SHP77 (cell line): ENCODE measurements at regions not wholly inside any gene's neighbourhood (a gene's known extent, or its start where the extent isn't known, plus 50 kb on each side); places are given as distances from the start of the nearest gene placed in this dataset.
"Not testable (repeated sequence)": the region's sequence is repeated elsewhere in the genome, so short reads cannot be mapped to it uniquely, and the experiment has no call there.

Source experiments
- DNase-seq, 2 experiments: peaks; one replicate each; lab custom pipeline; 2025; lab: John Stamatoyannopoulos, UW

DNA sequence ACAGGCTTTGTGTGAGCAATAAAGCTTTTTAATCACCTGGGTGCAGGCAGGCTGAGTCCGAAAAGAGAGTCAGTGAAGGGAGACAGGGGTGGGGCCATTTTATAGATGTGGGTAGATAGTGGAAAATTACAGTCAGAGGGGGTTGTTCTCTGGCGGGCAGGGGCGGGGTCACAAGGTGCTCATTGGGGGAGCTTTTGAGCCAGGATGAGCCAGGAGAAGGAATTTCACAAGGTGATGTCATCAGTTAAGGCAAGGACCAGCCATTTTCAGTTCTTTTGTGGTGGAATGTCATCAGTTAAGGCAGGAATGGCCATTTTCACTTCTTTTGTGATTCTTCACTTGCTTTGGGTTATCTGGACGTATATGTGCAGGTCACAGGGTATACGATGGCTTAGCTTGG is 571.3 kb upstream of the PCDH7 start:
- DNase-seq, result not testable (repeated sequence)

DNA sequence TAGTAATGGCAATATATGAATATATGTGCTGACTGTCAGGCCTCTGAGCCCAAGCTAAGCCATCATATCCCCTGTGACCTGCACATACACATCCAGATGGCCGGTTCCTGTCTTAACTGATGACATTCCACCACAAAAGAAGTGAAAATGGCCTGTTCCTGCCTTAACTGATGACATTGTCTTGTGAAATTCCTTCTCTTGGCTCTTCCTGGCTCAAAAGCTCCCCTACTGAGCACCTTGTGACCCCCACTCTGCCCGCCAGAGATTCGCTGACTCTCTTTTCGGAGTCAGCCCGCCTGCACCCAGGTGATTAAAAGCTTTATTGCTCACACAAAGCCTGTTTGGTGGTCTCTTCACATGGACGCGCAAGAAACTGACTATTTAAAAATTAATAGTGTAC is 570.6 kb upstream of the PCDH7 start:
- DNase-seq, result not testable (repeated sequence)

- DNase-seq, result no peak
Measured at GRCh38 chr4:30153427-30153826, 566.7 kb upstream of the PCDH7 start.

DNA sequence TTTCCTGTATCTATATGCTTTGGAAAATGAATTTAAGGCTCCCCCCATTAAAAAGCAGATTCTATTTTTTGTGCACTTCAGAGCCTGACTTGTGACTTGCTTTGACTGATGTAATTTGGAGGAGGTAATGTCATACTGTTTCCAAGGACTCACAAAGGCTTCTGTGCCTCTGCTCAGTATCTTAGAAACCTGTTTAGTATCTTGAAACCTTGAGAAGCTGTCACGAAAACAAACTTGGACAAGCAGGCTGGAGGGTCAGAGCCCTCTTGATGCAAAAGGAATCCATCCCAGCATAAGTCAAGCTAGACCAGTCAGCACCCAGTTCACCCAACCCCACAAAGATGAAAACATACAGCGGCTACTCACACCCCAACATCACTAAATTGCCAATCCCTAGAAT is 560.0 kb upstream of the PCDH7 start:
- DNase-seq, result no peak

DNA sequence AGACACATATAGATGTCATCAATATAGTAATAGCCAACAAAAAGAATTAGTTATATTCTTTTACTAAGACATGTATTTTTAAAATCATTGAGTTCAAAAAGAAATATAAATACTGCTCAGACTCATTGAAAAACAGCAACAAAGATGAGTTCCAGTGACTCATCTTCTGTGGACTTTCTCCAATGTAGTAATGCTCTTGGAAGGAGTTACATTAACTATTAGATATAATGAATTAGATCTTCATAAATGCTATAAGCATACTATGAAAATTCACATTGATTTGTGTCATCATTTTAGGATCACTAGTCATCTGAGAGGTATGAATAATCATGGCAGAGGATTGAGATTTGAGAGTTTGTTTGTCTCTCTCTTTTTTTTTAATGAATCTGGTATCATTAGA is 547.8 kb upstream of the PCDH7 start:
- DNase-seq, result no peak

- DNase-seq, result no peak
Measured at GRCh38 chr4:30181512-30181911, 538.7 kb upstream of the PCDH7 start.

- no peak for DNase-seq
Measured at GRCh38 chr4:30181918-30182317, 538.3 kb upstream of the PCDH7 start.

- DNase-seq, result no peak
Measured at GRCh38 chr4:30182786-30183185, 537.4 kb upstream of the PCDH7 start.

- no peak for DNase-seq
Measured at GRCh38 chr4:30191902-30192301, 528.3 kb upstream of the PCDH7 start.

GRCh38 chr4:30207389-30207788 is 512.8 kb upstream of the PCDH7 start:
- no peak for DNase-seq

- DNase-seq, result no peak
Measured at GRCh38 chr4:30208731-30209435, 511.3 kb upstream of the PCDH7 start.

GRCh38 chr4:30215973-30216372 is 504.2 kb upstream of the PCDH7 start:
- DNase-seq, result not testable (repeated sequence)

- no peak for DNase-seq
Measured at GRCh38 chr4:30245140-30245539, 475.0 kb upstream of the PCDH7 start.

DNA sequence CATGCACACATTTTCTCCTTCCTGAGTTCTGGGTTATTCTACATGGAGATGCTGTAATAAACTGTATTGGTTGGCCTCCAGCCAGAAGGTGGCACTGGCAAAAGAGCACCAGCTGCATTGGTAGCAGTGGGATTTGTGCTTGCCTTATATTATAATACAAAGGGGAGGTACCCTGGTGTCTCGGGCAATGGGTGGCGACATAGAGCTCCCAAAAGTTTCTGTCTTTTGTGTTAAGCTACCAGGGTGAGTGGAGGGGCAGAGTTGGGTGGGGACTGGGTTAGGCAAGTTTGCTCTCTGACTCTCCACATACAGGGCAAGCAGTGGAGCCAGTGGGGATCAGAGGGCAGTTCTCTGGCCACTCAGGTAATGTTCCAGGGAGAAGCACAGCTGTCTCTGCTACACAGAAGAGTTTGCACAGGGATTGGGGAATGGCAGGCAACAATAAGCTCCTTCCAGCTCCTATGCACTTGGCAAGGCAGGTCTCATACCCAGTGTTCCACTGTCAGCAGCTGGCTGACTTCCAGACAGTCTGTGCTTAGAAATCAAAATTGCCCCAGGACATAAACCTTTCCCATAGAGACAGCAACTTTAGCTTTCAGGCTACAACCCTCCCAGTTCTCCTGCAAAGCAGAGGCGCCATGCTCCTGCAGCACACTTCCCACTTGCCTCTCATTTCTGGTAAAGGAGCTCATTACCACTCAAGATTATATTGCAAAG is 463.9 kb upstream of the PCDH7 start:
- DNase-seq, result peak in 1 of 2 experiments; percentile 1

DNA sequence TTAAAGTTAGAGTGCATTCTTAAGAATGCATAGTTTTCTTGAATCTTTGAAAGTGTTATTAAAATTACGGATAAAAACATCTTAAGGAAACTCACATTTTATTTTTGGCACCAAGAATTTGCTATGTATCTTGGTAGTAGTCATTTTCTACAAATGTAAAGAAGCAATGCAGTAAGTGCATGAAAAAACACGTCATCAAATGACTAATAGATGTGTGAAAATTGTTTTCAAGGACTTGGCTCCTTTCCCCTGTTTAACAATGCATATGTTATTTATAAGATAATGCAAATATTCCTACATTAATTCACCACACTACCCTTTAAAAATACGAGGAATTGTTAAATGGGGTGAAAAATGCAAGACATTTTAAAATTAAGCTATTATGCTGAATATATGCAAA is 461.2 kb upstream of the PCDH7 start:
- DNase-seq, result no peak

DNA sequence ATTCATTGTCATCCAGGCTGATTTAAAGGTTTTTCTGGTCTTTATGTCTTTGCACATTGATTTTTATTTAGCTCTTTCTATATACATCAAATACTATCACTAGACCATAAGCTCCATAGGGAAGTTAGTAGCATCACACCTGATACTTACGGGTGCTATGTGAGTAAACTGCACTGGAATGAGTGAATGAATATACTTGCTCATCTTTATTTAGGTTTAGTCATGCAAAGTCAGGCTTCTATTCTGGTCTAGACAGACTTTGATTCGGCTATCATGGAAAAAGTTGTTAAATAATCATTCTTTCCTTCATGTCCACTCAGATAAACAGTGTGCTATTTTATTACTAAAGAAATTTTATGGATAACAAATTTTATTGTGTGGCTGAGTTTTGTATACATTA is 457.8 kb upstream of the PCDH7 start:
- no peak for DNase-seq

DNA sequence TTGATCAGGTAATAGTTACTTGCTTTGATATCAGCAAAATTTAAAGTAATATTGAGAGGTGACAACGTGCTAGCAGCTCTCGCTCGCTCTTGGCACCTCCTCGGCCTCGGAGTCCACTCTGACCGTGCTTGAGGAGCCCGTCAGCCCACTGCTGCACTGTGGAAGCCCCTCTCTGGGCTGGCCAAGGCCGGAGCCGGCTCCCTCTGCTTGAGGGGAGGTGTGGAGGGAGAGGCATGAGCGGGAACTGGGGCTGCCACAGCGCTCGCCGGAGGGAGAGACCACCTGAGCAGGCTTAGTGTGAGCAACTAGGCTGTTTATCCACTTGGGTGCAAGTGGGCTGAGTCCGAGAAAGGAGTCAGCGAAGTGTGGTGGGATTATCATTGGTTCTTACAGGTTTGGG is 455.7 kb upstream of the PCDH7 start:
- no peak for DNase-seq

GRCh38 chr4:30265716-30266115 is 454.5 kb upstream of the PCDH7 start:
- DNase-seq, result no peak

- DNase-seq, result no peak
Measured at GRCh38 chr4:30268370-30268769, 451.8 kb upstream of the PCDH7 start.

DNA sequence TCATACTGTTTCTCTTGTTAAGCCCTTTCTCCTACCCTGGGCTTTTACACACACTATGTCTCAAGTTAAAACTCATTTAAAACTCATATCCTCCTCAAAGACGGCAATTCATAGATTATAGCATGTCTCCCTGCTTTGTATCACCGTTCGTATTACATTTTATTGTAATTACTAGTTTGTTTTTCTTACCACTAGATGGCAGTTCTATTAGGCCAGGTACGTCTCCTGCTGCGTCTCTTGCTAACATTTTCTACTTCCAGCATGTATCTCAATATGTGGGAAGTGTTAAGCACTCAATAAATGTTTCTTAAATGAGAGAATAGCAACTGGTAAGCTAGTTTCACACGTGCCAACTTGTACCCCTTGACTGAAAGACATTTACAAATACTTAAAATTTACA is 450.3 kb upstream of the PCDH7 start:
- no peak for DNase-seq

- no peak for DNase-seq
Measured at GRCh38 chr4:30281986-30282385, 438.2 kb upstream of the PCDH7 start.

DNA sequence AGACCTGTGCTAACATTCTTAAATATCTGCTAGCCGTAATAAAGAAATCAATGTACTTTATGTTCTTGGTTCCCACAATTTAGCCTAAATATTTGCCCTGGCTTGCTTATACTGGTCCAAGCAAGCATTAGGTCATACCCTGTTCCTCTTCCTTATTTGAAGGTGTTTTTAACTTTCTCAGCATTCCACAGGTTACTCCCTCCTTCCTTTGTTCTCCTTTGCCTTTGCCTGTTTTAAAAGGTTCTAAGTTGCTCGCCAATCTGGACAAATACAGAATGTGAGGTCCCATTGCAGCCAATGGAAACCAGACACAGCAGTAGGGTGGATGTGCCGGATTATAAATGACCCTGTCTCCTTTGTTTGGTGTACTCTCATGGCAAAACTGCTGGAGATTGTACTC is 436.8 kb upstream of the PCDH7 start:
- no peak for DNase-seq

- DNase-seq, result no peak
Measured at GRCh38 chr4:30294295-30294694, 425.9 kb upstream of the PCDH7 start.

DNA sequence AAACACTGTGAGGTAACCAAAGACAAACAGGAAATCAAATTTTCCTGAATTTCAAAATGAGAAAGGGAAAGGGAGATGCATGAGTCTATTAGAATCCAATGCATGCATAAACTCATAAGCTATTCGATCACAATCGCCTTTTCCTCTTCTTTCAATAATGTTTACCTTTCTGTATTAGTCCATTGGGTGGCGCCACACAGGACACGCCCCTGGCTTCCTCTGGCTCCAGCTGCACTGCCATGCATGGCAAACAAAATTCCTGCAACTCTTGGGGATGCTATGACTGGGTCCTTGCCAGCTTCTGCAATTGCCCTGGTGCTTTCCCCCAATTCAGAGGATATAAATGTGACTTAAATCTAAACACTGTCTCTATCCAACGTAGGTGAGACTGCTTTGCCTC is 424.5 kb upstream of the PCDH7 start:
- no peak for DNase-seq
